GM12878 (cell line): ENCODE measurements at regions not wholly inside any gene's neighbourhood (a gene's known extent, or its start where the extent isn't known, plus 50 kb on each side); places are given as distances from the start of the nearest gene placed in this dataset.

Experiments used
- ATAC-seq: fragments of 200-7000 bp; cut with Tn5 transposase; 3 replicates; pipeline ENCODE4 v1.9.1; 2020; ENCODE audit warnings: mild to moderate bottlenecking, moderate library complexity
- BruUV-seq: library from RNA; stranded (reverse); fragments of 400-500 nt; replicated peaks from 2 replicates; lab custom pipeline; 2021; lab: Mats Ljungman, UMichigan
- CTCF ChIA-PET: fragments of 300-600 bp; sonication (Branson Sonifier 250); formaldehyde crosslinking; extraction: SDS; loops from one replicate; lab custom pipeline; 2021; ENCODE audit warnings: inconsistent platforms; lab: Yijun Ruan, JAX
- POLR2A ChIA-PET: fragments of 350-600 bp; formaldehyde crosslinking; extraction: SDS; loops from one replicate; lab custom pipeline; 2021; ENCODE audit warnings: inconsistent platforms; lab: Charles Lee
- RAD21 ChIA-PET: fragments of 300-600 bp; sonication (Branson Sonifier 250); formaldehyde crosslinking; loops from one replicate; lab custom pipeline; 2023; ENCODE audit warnings: antibody characterized with exemption; ENCODE audit not compliant: unreplicated experiment; lab: Charles Lee
- SMC1A ChIA-PET: fragments of 300-600 bp; sonication (Branson Sonifier 250); formaldehyde crosslinking; loops from one replicate; lab custom pipeline; 2023; ENCODE audit not compliant: unreplicated experiment, uncharacterized antibody; lab: Charles Lee
- DNase-seq: peaks from one replicate; pipeline ENCODE4 v3.0.0-alpha.2; 2011; ENCODE audit warnings: low read depth, low spot score
- FAIRE-seq: peaks from 3 replicates; lab custom pipeline; 2011; peaks lifted over from hg19 to GRCh38; lab: Jason Lieb, UNC
- H2AFZ ChIP-seq: 2 replicates; pipeline ENCODE4 v1.6.0; 2011; ENCODE audit warnings: low read depth, low read length, control low read depth; ENCODE audit not compliant: control insufficient read depth
- H3K27ac ChIP-seq: 2 replicates; pipeline ENCODE4 v1.5.1; 2011; ENCODE audit warnings: control low read depth; ENCODE audit not compliant: control insufficient read depth, insufficient read depth
- H3K27me3 ChIP-seq, 2 experiments: replicated peaks in 1 of 2; 2 replicates each; pipeline versions ENCODE4 v1.6.0 to v1.6.1; 2011; ENCODE audit warnings: low read length in 1 of 2; ENCODE audit not compliant: control insufficient read depth in 2 of 2, insufficient read depth in 2 of 2
- H3K36me3 ChIP-seq, 2 experiments: 2 replicates each; pipeline ENCODE4 v1.5.1; 2011; ENCODE audit warnings: low read length in 1 of 2; ENCODE audit not compliant: control insufficient read depth in 2 of 2, insufficient read depth in 2 of 2
- H3K4me1 ChIP-seq: 2 replicates; pipeline ENCODE4 v1.6.1; 2011; ENCODE audit warnings: mild to moderate bottlenecking, low read length, moderate library complexity, mixed read lengths; ENCODE audit not compliant: control insufficient read depth, insufficient read depth
- H3K4me2 ChIP-seq: 2 replicates; pipeline ENCODE4 v1.6.0; 2011; ENCODE audit warnings: control low read depth; ENCODE audit not compliant: control insufficient read depth, insufficient read depth
- H3K4me3 ChIP-seq: fragments of 200-600 bp; sonication (generic); 2 replicates; pipeline ENCODE4 v1.5.1; 2016
- H3K79me2 ChIP-seq: 2 replicates; pipeline ENCODE4 v1.6.0; 2011; ENCODE audit warnings: low read length; ENCODE audit not compliant: control insufficient read depth, insufficient read depth
- H3K9ac ChIP-seq: 2 replicates; pipeline ENCODE4 v1.8.0; 2011; ENCODE audit warnings: low read length, control low read depth, mixed read lengths; ENCODE audit not compliant: control insufficient read depth, insufficient read depth
- H3K9me3 ChIP-seq: replicated peaks from 3 replicates; pipeline ENCODE4 v1.5.1; 2011; ENCODE audit warnings: mild to moderate bottlenecking, low read length; ENCODE audit not compliant: control insufficient read depth, insufficient read depth
- H4K20me1 ChIP-seq: 2 replicates; pipeline ENCODE4 v1.6.0; 2011; ENCODE audit not compliant: control insufficient read depth, insufficient read depth
- E2F8 ChIP-seq: fragments of 450-650 bp; IDR thresholded peaks from 2 replicates; pipeline ENCODE4 v1.6.1; 2018; ENCODE audit warnings: mild to moderate bottlenecking, low read depth, moderate library complexity; ENCODE audit not compliant: partially characterized antibody
- MTA2 ChIP-seq: fragments of 450-650 bp; IDR thresholded peaks from 2 replicates; pipeline ENCODE4 v1.6.1; 2016; ENCODE audit warnings: low read depth, mild to moderate bottlenecking, moderate library complexity
- POLR2AphosphoS2 ChIP-seq: IDR thresholded peaks from 2 replicates; pipeline ENCODE4 v1.6.1; 2011; ENCODE audit warnings: low read depth, mild to moderate bottlenecking, low read length, improper control_type of control experiment, moderate library complexity
- TAF1 ChIP-seq: IDR thresholded peaks from 2 replicates; pipeline ENCODE4 v1.6.1; 2011; ENCODE audit warnings: mild to moderate bottlenecking, low read depth, low read length, borderline replicate concordance
- YBX1 ChIP-seq: fragments of 450-650 bp; IDR thresholded peaks from 2 replicates; pipeline ENCODE4 v1.6.1; 2016; ENCODE audit warnings: antibody characterized with exemption
- WGBS: methylation state at CpG from one replicate; pipeline ENCODE4 v1.1.6; 2016; ENCODE audit warnings: low lambda C conversion rate; ENCODE audit not compliant: insufficient replicate concordance, insufficient coverage; ENCODE audit errors: missing lambda C conversion rate; 5-methylcytosine and 5-hydroxymethylcytosine counted together
- in situ Hi-C: fragments of 300-500 bp; cut with MboI; formaldehyde crosslinking; loops from 9 replicates; pipeline ENCODE4 v1.14.3; 2018; ENCODE audit warnings: mixed read lengths
- intact Hi-C: fragments of 100-400 bp; cut with micrococcal nuclease; formaldehyde crosslinking; loops from one replicate; pipeline ENCODE4 v1.14.2; 2022; ENCODE audit not compliant: unreplicated experiment
- TF ChIP-seq, protein P1 (sequence below), 3 experiments: IDR thresholded peaks in 2 of 3; conservative IDR thresholded peaks in 1 of 3; 2 replicates each; pipeline ENCODE4 v1.5.1; 2011; ENCODE audit warnings: low read depth in 3 of 3, low read length in 3 of 3, mild to moderate bottlenecking in 3 of 3, control low read depth in 2 of 3, moderate library complexity in 2 of 3, inconsistent platforms in 1 of 3, mixed read lengths in 1 of 3; ENCODE audit not compliant: control insufficient read depth in 2 of 3, insufficient read depth in 1 of 3; ENCODE audit errors: extremely low read depth in 1 of 3

GRCh38 chr4:134552063-134552462, 350.5 kb upstream of the PABPC4L start (continued):
- TF ChIP-seq, protein P1, sequence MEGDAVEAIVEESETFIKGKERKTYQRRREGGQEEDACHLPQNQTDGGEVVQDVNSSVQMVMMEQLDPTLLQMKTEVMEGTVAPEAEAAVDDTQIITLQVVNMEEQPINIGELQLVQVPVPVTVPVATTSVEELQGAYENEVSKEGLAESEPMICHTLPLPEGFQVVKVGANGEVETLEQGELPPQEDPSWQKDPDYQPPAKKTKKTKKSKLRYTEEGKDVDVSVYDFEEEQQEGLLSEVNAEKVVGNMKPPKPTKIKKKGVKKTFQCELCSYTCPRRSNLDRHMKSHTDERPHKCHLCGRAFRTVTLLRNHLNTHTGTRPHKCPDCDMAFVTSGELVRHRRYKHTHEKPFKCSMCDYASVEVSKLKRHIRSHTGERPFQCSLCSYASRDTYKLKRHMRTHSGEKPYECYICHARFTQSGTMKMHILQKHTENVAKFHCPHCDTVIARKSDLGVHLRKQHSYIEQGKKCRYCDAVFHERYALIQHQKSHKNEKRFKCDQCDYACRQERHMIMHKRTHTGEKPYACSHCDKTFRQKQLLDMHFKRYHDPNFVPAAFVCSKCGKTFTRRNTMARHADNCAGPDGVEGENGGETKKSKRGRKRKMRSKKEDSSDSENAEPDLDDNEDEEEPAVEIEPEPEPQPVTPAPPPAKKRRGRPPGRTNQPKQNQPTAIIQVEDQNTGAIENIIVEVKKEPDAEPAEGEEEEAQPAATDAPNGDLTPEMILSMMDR (IDR thresholded peaks at IDR 0.05 in 2 of 3, conservative IDR thresholded peaks at IDR 0.05 in 1 of 3; ENCODE audit: control insufficient read depth in 2 of 3, extremely low read depth in 1 of 3, insufficient read depth in 1 of 3, low read depth in 3 of 3, low read length in 3 of 3), result no peak
- TF ChIP-seq MTA2 (no peak), YBX1 (no peak), POLR2AphosphoS2 (no peak), TAF1 (no peak)

GRCh38 chr4:134551348-134551747, 349.8 kb upstream of the PABPC4L start:
- Histone ChIP-seq H3K4me3 (no peak overlapping the region), H3K27ac (no peak overlapping the region), H4K20me1 (no peaks in the 10 kb centered on the region)
- no peak for DNase-seq
- 0% methylated on average over 2 of the region's 2 CpGs for WGBS
- intact Hi-C loops, result no loop called here
- TF ChIP-seq E2F8, result no peak
- TF ChIP-seq, all 136 proteins: peak for 0
- ChIA-PET RAD21 (no interaction called here), SMC1A (no interaction called here), CTCF (no interaction called here), POLR2A (no interaction called here)
- in situ Hi-C loops, result no loop called here
- Histone ChIP-seq H3K79me2 (no peaks in the 10 kb centered on the region), H3K36me3 (no peaks in the 10 kb centered on the region), H3K4me1 (no peaks in the 10 kb centered on the region), H3K4me2 (no peak overlapping the region), H2AFZ (no peak overlapping the region), H3K27me3 (no peaks in the 10 kb centered on the region), H3K9ac (no peak overlapping the region), H3K9me3 (no peaks in the 10 kb centered on the region)
- ATAC-seq, result no peak
- no TSS peak for BruUV-seq
- no peak for FAIRE-seq
